ENCODE measurements at regions not wholly inside any gene's neighbourhood (a gene's known extent, or its start where the extent isn't known, plus 50 kb on each side); places are given as distances from the start of the nearest gene placed in this dataset.

DNA sequence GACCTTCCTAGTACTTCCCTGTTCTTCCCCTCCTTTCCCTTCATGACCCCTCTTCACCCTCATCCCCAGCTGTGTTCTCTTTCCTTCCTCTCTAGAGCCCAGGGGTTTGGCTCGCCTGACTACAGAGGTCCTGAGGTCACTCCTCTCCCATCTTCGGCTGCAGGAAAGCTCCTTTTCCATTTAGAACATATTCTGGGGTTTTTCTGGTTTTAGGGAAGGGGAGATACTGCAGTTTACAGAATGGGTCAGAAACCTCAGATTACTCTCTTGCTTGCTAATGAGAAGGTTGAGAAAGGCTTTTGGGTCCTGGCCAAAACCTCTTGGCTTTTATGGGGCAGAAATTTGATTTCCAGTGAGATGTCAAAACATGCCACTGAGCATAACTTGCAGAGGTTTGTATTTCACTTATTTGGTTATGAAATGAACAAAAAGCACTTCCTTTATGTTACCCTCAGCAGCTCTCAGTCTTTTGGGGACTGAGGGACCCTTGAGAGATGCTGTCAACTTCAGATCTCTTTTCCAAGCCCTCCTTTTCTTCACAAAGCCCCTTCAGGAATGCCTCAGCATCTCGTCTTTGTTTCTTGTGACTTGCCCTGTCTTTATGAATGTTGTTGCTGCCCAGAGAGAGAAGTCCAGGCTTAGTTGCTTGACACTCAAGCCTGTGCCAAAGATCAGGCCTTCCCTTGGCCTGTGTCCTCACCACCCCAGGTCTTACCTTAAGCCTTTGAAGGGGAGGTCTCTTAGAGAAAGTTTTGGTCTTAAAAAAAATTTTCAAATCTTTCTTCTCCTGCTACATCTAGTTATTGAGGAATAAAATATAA, 121.7 kb upstream of the TPM1 start:
- peak overlapping the region; percentile 15 for H3K27ac ChIP-seq
- H3K9ac ChIP-seq = no peak overlapping the region

DNA sequence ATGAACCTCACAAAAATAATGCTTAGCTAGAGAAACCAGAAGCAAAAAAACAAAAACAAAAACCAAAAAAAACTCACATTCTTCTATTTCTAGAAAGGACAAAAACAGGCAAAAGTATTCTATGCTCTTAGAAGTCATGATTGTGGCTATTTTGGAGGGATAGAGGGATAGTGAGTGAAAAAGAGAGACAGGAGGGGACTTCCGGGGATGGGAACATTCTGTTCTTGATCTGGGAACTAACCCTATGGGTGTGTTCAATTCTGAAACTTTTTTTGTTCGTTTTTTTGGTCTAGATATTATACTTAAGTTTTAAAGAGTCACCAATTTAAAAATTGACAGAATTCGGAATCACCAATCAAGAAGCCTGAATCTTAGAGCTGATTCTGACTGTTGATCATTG, 120.0 kb upstream of the TPM1 start:
- Histone ChIP-seq H3K4me3 (ENCODE audit: low read depth, low read length) (no peak overlapping the region), H3K79me2 (no peaks in the 10 kb centered on the region), H3K9ac (no peak overlapping the region), H3K4me1 (no peaks in the 10 kb centered on the region), H3K4me2 (ENCODE audit: low read length) (no peak overlapping the region), H2AFZ (no peak overlapping the region), H3K27ac (no peak overlapping the region), H3K36me3 (ENCODE audit: control insufficient read depth, insufficient read depth, low read length) (no peaks in the 10 kb centered on the region), H3K27me3 (ENCODE audit: control insufficient read depth, insufficient read depth, low read length) (no peaks in the 10 kb centered on the region), H3K9me3 (ENCODE audit: control insufficient read depth, low read length) (no peaks in the 10 kb centered on the region)
- TF ChIP-seq, protein P1, sequence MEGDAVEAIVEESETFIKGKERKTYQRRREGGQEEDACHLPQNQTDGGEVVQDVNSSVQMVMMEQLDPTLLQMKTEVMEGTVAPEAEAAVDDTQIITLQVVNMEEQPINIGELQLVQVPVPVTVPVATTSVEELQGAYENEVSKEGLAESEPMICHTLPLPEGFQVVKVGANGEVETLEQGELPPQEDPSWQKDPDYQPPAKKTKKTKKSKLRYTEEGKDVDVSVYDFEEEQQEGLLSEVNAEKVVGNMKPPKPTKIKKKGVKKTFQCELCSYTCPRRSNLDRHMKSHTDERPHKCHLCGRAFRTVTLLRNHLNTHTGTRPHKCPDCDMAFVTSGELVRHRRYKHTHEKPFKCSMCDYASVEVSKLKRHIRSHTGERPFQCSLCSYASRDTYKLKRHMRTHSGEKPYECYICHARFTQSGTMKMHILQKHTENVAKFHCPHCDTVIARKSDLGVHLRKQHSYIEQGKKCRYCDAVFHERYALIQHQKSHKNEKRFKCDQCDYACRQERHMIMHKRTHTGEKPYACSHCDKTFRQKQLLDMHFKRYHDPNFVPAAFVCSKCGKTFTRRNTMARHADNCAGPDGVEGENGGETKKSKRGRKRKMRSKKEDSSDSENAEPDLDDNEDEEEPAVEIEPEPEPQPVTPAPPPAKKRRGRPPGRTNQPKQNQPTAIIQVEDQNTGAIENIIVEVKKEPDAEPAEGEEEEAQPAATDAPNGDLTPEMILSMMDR (IDR thresholded peaks at IDR 0.05) = no peak

More for the DNA sequence above, 121.7 kb upstream of the TPM1 start:
- Histone ChIP-seq H3K4me1 (no peaks in the 10 kb centered on the region), H3K79me2 (no peaks in the 10 kb centered on the region), H2AFZ (no peak overlapping the region), H3K4me2 (ENCODE audit: low read length) (no peak overlapping the region), H3K4me3 (ENCODE audit: low read depth, low read length) (no peak overlapping the region), H3K36me3 (ENCODE audit: control insufficient read depth, insufficient read depth, low read length) (no peaks in the 10 kb centered on the region), H3K9me3 (ENCODE audit: control insufficient read depth, low read length) (no peaks in the 10 kb centered on the region), H3K27me3 (ENCODE audit: control insufficient read depth, insufficient read depth, low read length) (no peaks in the 10 kb centered on the region)
- TF ChIP-seq, protein P1 (IDR thresholded peaks at IDR 0.05) = no peak

DNA sequence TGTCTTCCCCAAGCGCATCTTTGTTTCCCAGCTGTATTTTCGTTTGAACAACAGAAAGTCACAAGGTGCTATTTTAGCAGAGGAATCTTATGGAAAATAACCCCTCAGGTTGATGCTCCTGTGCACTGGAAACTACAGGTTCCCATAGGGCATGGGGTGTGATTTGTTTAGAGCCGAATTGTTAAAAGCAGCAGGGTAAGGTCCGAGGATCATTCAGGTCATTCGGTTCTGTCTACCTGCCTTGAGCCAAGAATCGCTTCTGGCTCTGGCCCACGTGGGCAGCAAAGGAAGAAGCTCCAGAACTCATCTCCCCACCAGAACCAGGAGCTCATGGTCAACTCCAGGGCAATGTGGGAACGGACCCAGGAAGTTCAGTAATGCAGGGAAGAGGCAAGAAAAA, 116.7 kb upstream of the TPM1 start:
- H3K27me3 ChIP-seq (ENCODE audit: control insufficient read depth, insufficient read depth, low read length) = no peaks in the 10 kb centered on the region
- TF ChIP-seq, protein P1 (IDR thresholded peaks at IDR 0.05) = no peak
- no peak overlapping the region for H3K4me2 ChIP-seq (ENCODE audit: low read length)
- H3K9ac ChIP-seq = no peak overlapping the region
- no peaks in the 10 kb centered on the region for H3K79me2 ChIP-seq
- H3K36me3 ChIP-seq (ENCODE audit: control insufficient read depth, insufficient read depth, low read length) = no peaks in the 10 kb centered on the region
- H3K9me3 ChIP-seq (ENCODE audit: control insufficient read depth, low read length) = no peaks in the 10 kb centered on the region
- H3K4me3 ChIP-seq (ENCODE audit: low read depth, low read length) = no peak overlapping the region
- no peak overlapping the region for H2AFZ ChIP-seq
- no peak overlapping the region for H3K27ac ChIP-seq
- no peaks in the 10 kb centered on the region for H3K4me1 ChIP-seq

DNA sequence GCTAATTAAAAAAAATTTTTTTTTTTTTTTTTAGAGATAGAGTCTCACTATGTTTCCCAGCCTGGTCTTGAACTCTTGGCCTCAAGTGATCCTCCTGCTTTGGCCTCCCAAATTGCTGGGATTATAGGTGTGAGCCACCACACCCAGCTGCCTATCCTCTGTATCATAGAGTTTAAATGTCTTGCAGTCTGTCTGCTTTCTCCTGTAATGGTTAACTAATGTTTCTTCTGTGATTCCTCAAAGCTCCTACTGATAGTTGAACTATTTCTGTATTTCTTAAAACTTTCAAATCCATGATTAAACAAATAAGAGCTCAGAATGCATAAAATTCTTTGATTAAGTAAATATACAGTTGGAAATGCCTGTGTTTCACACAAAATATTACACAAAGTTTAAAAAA, 115.4 kb upstream of the TPM1 start:
- Histone ChIP-seq H2AFZ (no peak overlapping the region), H3K9ac (no peak overlapping the region), H3K9me3 (ENCODE audit: control insufficient read depth, low read length) (no peaks in the 10 kb centered on the region), H3K36me3 (ENCODE audit: control insufficient read depth, insufficient read depth, low read length) (no peaks in the 10 kb centered on the region), H3K27ac (no peak overlapping the region), H3K27me3 (ENCODE audit: control insufficient read depth, insufficient read depth, low read length) (no peaks in the 10 kb centered on the region), H3K4me2 (ENCODE audit: low read length) (no peak overlapping the region), H3K79me2 (no peaks in the 10 kb centered on the region), H3K4me3 (ENCODE audit: low read depth, low read length) (no peak overlapping the region), H3K4me1 (no peaks in the 10 kb centered on the region)
- TF ChIP-seq, protein P1 (IDR thresholded peaks at IDR 0.05) = no peak

DNA sequence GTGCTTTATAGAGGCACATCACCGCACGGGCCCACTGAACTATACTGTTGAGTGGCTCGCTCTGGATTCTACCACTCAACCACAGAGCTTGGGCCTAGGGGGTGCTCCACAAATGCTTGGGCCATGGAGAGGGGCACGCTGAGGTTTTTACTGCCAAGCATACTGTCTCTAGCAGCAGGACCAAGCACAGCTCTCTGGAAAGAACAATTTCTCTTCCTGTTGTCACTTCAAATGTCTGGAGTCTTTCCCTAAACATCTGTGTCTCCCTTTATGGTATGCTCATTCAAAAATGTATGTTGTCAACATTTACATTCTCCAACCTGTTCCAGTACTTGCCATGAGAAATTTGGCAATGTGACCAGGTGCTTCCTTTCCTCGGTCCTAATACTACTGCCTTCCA, 114.7 kb upstream of the TPM1 start:
- TF ChIP-seq, protein P1 (IDR thresholded peaks at IDR 0.05) = no peak

More for the DNA sequence above, 114.7 kb upstream of the TPM1 start:
- H3K27me3 ChIP-seq (ENCODE audit: control insufficient read depth, insufficient read depth, low read length) = no peaks in the 10 kb centered on the region
- H3K9ac ChIP-seq = no peak overlapping the region
- H3K4me1 ChIP-seq = no peaks in the 10 kb centered on the region
- no peak overlapping the region for H3K4me2 ChIP-seq (ENCODE audit: low read length)
- H3K36me3 ChIP-seq (ENCODE audit: control insufficient read depth, insufficient read depth, low read length) = no peaks in the 10 kb centered on the region
- H3K9me3 ChIP-seq (ENCODE audit: control insufficient read depth, low read length) = no peaks in the 10 kb centered on the region
- H2AFZ ChIP-seq = no peak overlapping the region
- no peaks in the 10 kb centered on the region for H3K79me2 ChIP-seq
- no peak overlapping the region for H3K4me3 ChIP-seq (ENCODE audit: low read depth, low read length)
- H3K27ac ChIP-seq = no peak overlapping the region
